Tibial artery (tissue), 4 donors: ENCODE measurements at regions not wholly inside any gene's neighbourhood (a gene's known extent, or its start where the extent isn't known, plus 50 kb on each side); places are given as distances from the start of the nearest gene placed in this dataset.

ENCODE experiments used
- DNase-seq, 2 donors: peaks; one replicate each; pipeline ENCODE4 v3.0.0-alpha.2; 2019
- H3K27ac ChIP-seq, 2 donors: fragments of 200-600 bp; sonication (generic) in 1 of 2; 1 replicate in 1 of 2; 2 replicates in 1 of 2; pipeline ENCODE4 v1.5.1; 2018 to 2019; ENCODE audit warnings: mild to moderate bottlenecking in 1 of 2
- H3K27me3 ChIP-seq, 2 donors: fragments of 200-600 bp; sonication (generic) in 1 of 2; one replicate each; pipeline versions ENCODE4 v1.5.1 to v1.6.0; 2016 to 2019
- H3K36me3 ChIP-seq, 3 donors: fragments of 200-600 bp; sonication (generic) in 2 of 3; one replicate each; pipeline ENCODE4 v1.5.1; 2016 to 2019; ENCODE audit warnings: mild to moderate bottlenecking in 2 of 3
- H3K4me1 ChIP-seq, 4 donors: fragments of 200-600 bp; sonication (generic) in 2 of 4; 1 replicate in 3 of 4; 2 replicates in 1 of 4; pipeline ENCODE4 v1.5.1; 2016 to 2019
- H3K4me3 ChIP-seq, 2 donors: fragments of 200-600 bp; sonication (generic) in 1 of 2; 1 replicate in 1 of 2; 2 replicates in 1 of 2; pipeline ENCODE4 v1.5.1; 2018 to 2019; ENCODE audit warnings: mild to moderate bottlenecking in 2 of 2
- H3K9me3 ChIP-seq, 3 donors: fragments of 200-600 bp; sonication (generic) in 1 of 3; one replicate each; pipeline ENCODE4 v1.5.1; 2016 to 2019
- CTCF ChIP-seq, 2 experiments: fragments of 200-600 bp in 1 of 2; fragments of 450-650 bp in 1 of 2; IDR thresholded peaks; one replicate each; pipeline ENCODE4 v1.5.1; 2017 to 2019; ENCODE audit warnings: antibody characterized with exemption in 2 of 2, mild to moderate bottlenecking in 1 of 2, moderate library complexity in 1 of 2
- intact Hi-C: fragments of 100-400 bp; cut with DNase I; formaldehyde crosslinking; loops from one replicate; pipeline ENCODE4 v1.15.0; 2023; ENCODE audit warnings: low total_unique reads

- Histone ChIP-seq H3K27me3 (no peaks in the 10 kb centered on the region), H3K36me3 (no peaks in the 10 kb centered on the region), H3K9me3 (no peaks in the 10 kb centered on the region), H3K4me1 (no peaks in the 10 kb centered on the region), H3K4me3 (no peak overlapping the region), H3K27ac (no peak overlapping the region)
- DNase-seq = no peak
- no peak for TF ChIP-seq CTCF (IDR thresholded peaks at IDR 0.05)
- intact Hi-C loops = no loop called here
Measured at GRCh38 chr2:103868396-103868795, 985.5 kb upstream of the POU3F3 start.

GRCh38 chr2:103873716-103874351 lies 980.1 kb upstream of the POU3F3 start:
- intact Hi-C loops = no loop called here
- no peaks in the 10 kb centered on the region for H3K27me3 ChIP-seq
- no peak for TF ChIP-seq CTCF (IDR thresholded peaks at IDR 0.05)
- H3K4me1 ChIP-seq = no peaks in the 10 kb centered on the region
- H3K27ac ChIP-seq = no peak overlapping the region
- no peak overlapping the region for H3K4me3 ChIP-seq
- no peaks in the 10 kb centered on the region for H3K9me3 ChIP-seq
- H3K36me3 ChIP-seq = no peaks in the 10 kb centered on the region
- no peak for DNase-seq

- Histone ChIP-seq H3K36me3 (no peaks in the 10 kb centered on the region), H3K27me3 (no peaks in the 10 kb centered on the region), H3K27ac (no peak overlapping the region), H3K9me3 (no peaks in the 10 kb centered on the region), H3K4me3 (no peak overlapping the region), H3K4me1 (no peaks in the 10 kb centered on the region)
- no peak for DNase-seq
- intact Hi-C loops = no loop called here
- no peak for TF ChIP-seq CTCF (IDR thresholded peaks at IDR 0.05)
Measured at GRCh38 chr2:103875131-103875530, 978.8 kb upstream of the POU3F3 start.

- no peaks in the 10 kb centered on the region for H3K4me1 ChIP-seq
- no peak overlapping the region for H3K4me3 ChIP-seq
- no peaks in the 10 kb centered on the region for H3K36me3 ChIP-seq
- no peaks in the 10 kb centered on the region for H3K9me3 ChIP-seq
- no peak overlapping the region for H3K27ac ChIP-seq
- no peak for TF ChIP-seq CTCF (IDR thresholded peaks at IDR 0.05)
- intact Hi-C loops = no loop called here
- no peak for DNase-seq
- H3K27me3 ChIP-seq = no peaks in the 10 kb centered on the region
Measured at GRCh38 chr2:103875531-103875930, 978.4 kb upstream of the POU3F3 start.

GRCh38 chr2:103876611-103877010 lies 977.3 kb upstream of the POU3F3 start:
- no peak overlapping the region for H3K4me3 ChIP-seq
- H3K27me3 ChIP-seq = no peaks in the 10 kb centered on the region
- no peaks in the 10 kb centered on the region for H3K4me1 ChIP-seq
- no peak for DNase-seq
- no peaks in the 10 kb centered on the region for H3K9me3 ChIP-seq
- no peak overlapping the region for H3K27ac ChIP-seq
- no peak for TF ChIP-seq CTCF (IDR thresholded peaks at IDR 0.05)
- intact Hi-C loops = no loop called here
- no peaks in the 10 kb centered on the region for H3K36me3 ChIP-seq

- Histone ChIP-seq H3K36me3 (no peaks in the 10 kb centered on the region), H3K4me1 (no peaks in the 10 kb centered on the region), H3K9me3 (no peaks in the 10 kb centered on the region), H3K27ac (no peak overlapping the region), H3K4me3 (no peak overlapping the region), H3K27me3 (no peaks in the 10 kb centered on the region)
- no peak for DNase-seq
- no peak for TF ChIP-seq CTCF (IDR thresholded peaks at IDR 0.05)
- intact Hi-C loops = no loop called here
Measured at GRCh38 chr2:103879101-103879500, 974.8 kb upstream of the POU3F3 start.
